WERI-Rb-1 (cell line): ENCODE measurements at regions not wholly inside any gene's neighbourhood (a gene's known extent, or its start where the extent isn't known, plus 50 kb on each side); places are given as distances from the start of the nearest gene placed in this dataset.
"Not testable (repeated sequence)": the region's sequence is repeated elsewhere in the genome, so short reads cannot be mapped to it uniquely, and the experiment has no call there.

ENCODE experiments used
- DNase-seq: peaks from one replicate; pipeline ENCODE4 v3.0.0-alpha.2; 2020
- H3K27ac ChIP-seq: fragments of 250-450 bp; sonication (Bioruptor Pico); 2 replicates; pipeline ENCODE4 v1.5.1; 2020; ENCODE audit warnings: mild to moderate bottlenecking, moderate library complexity
- H3K27me3 ChIP-seq: fragments of 250-450 bp; sonication (Bioruptor Pico); 2 replicates; pipeline ENCODE4 v1.5.1; 2021; ENCODE audit warnings: mild to moderate bottlenecking, low read depth, moderate library complexity; ENCODE audit not compliant: insufficient read depth, severe bottlenecking
- H3K36me3 ChIP-seq: fragments of 250-450 bp; sonication (Bioruptor Pico); 2 replicates; pipeline ENCODE4 v1.5.1; 2020; ENCODE audit warnings: mild to moderate bottlenecking, moderate library complexity
- H3K4me3 ChIP-seq: 2 replicates; pipeline ENCODE4 v1.5.1; 2011; ENCODE audit warnings: low read depth, mild to moderate bottlenecking, control low read depth, low read length
- H3K9me3 ChIP-seq: fragments of 250-450 bp; sonication (Bioruptor Pico); 2 replicates; pipeline ENCODE4 v1.5.1; 2021; ENCODE audit warnings: mild to moderate bottlenecking, moderate library complexity; ENCODE audit not compliant: severe bottlenecking
- CTCF ChIP-seq: IDR thresholded peaks from 2 replicates; pipeline ENCODE4 v1.5.1; 2011; ENCODE audit warnings: low read depth, mild to moderate bottlenecking, control low read depth, inconsistent platforms, low read length

GRCh38 chr14:96713426-96713825 is 83.8 kb upstream of the VRK1 start:
- no peak overlapping the region for H3K27ac ChIP-seq
- no peaks in the 10 kb centered on the region for H3K9me3 ChIP-seq
- no peak for TF ChIP-seq CTCF
- H3K4me3 ChIP-seq = no peak overlapping the region
- H3K27me3 ChIP-seq = no peaks in the 10 kb centered on the region
- no peak for DNase-seq
- H3K36me3 ChIP-seq = no peaks in the 10 kb centered on the region

GRCh38 chr14:96714537-96714936 is 82.6 kb upstream of the VRK1 start:
- H3K27ac ChIP-seq, H3K27me3 ChIP-seq, H3K36me3 ChIP-seq, DNase-seq, H3K9me3 ChIP-seq, H3K4me3 ChIP-seq: not testable (repeated sequence)

GRCh38 chr14:96717116-96717515 is 80.1 kb upstream of the VRK1 start:
- H3K36me3 ChIP-seq = no peaks in the 10 kb centered on the region
- H3K27me3 ChIP-seq = no peaks in the 10 kb centered on the region
- no peak for DNase-seq
- H3K27ac ChIP-seq = no peak overlapping the region
- TF ChIP-seq CTCF = no peak
- H3K4me3 ChIP-seq = no peak overlapping the region
- H3K9me3 ChIP-seq = no peaks in the 10 kb centered on the region

GRCh38 chr14:96718407-96718806 is 78.8 kb upstream of the VRK1 start:
- TF ChIP-seq CTCF = no peak
- no peak overlapping the region for H3K4me3 ChIP-seq
- no peak for DNase-seq
- H3K36me3 ChIP-seq = no peaks in the 10 kb centered on the region
- no peak overlapping the region for H3K27ac ChIP-seq
- H3K9me3 ChIP-seq = no peaks in the 10 kb centered on the region
- no peaks in the 10 kb centered on the region for H3K27me3 ChIP-seq

- not testable (repeated sequence) for DNase-seq, H3K36me3 ChIP-seq, H3K9me3 ChIP-seq, H3K4me3 ChIP-seq, H3K27me3 ChIP-seq, H3K27ac ChIP-seq
Observed at GRCh38 chr14:96720702-96721101, 76.5 kb upstream of the VRK1 start.

- H3K36me3 ChIP-seq = no peaks in the 10 kb centered on the region
- peaks cover 11% of the 10 kb centered on the region for H3K9me3 ChIP-seq
- TF ChIP-seq CTCF = no peak
- no peak overlapping the region for H3K4me3 ChIP-seq
- no peaks in the 10 kb centered on the region for H3K27me3 ChIP-seq
- no peak overlapping the region for H3K27ac ChIP-seq
- no peak for DNase-seq
Observed at GRCh38 chr14:96722736-96723135, 74.4 kb upstream of the VRK1 start.

- no peaks in the 10 kb centered on the region for H3K27me3 ChIP-seq
- no peak for TF ChIP-seq CTCF
- H3K36me3 ChIP-seq = no peaks in the 10 kb centered on the region
- no peak overlapping the region for H3K4me3 ChIP-seq
- DNase-seq = no peak
- no peak overlapping the region for H3K27ac ChIP-seq
- H3K9me3 ChIP-seq = peaks cover 11% of the 10 kb centered on the region
Observed at GRCh38 chr14:96723946-96724345, 73.2 kb upstream of the VRK1 start.
